ENCODE measurements at regions not wholly inside any gene's neighbourhood (a gene's known extent, or its start where the extent isn't known, plus 50 kb on each side); places are given as distances from the start of the nearest gene placed in this dataset.

- TF ChIP-seq EZH2 (IDR thresholded peaks at IDR 0.05; ENCODE audit: borderline replicate concordance, insufficient read depth, low read length, poor library complexity, severe bottlenecking) (no peak), CTCF (IDR thresholded peaks at IDR 0.05; ENCODE audit: poor library complexity, severe bottlenecking) (no peak), RAD21 (conservative IDR thresholded peaks at IDR 0.05) (no peak), MXI1 (conservative IDR thresholded peaks at IDR 0.05; ENCODE audit: poor library complexity, severe bottlenecking) (no peak)
These were observed 107.5 kb downstream of the OSR1 start for GRCh38 chr2:19250906-19251305.

Measured in neural cell (in vitro differentiated cells).